ENCODE measurements at regions not wholly inside any gene's neighbourhood (a gene's known extent, or its start where the extent isn't known, plus 50 kb on each side); places are given as distances from the start of the nearest gene placed in this dataset.

DNA sequence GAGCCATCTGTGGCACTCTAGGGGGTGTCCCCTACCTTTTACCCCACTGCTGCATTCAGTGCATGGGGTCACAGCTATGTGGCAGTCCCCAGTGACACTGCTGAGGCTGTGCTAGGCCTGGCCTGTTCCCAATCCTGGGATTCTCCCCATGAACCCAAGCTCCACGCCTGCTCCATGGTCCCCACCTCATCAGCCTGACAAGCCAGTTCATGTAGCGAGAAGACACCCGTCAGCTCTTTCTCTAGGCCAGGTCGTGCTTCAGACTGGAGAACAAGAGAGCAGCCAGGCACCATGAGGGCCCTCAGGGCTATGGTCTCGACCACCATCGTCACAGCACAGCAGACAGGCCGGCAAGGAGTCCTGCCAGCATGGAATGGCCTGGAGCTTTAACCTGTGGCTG is 72.8 kb upstream of the PRR20G start:
- Histone ChIP-seq H3K9me3 (no peaks in the 10 kb centered on the region), H3K9ac (no peak overlapping the region), H3K4me2 (no peak overlapping the region), H3K9me2 (no peaks in the 10 kb centered on the region), H2AFZ (ENCODE audit: low read depth) (no peak overlapping the region), H3K4me3 (ENCODE audit: low read depth in 2 of 2, low read length in 1 of 2) (no peak overlapping the region), H3K27me3 (ENCODE audit: insufficient read depth) (no peaks in the 10 kb centered on the region), H3F3A (replicated peaks; ENCODE audit: insufficient read depth) (no peaks in the 10 kb centered on the region), H3K79me2 (ENCODE audit: insufficient read depth) (no peaks in the 10 kb centered on the region), H4K20me1 (ENCODE audit: insufficient read depth) (no peaks in the 10 kb centered on the region), H3K27ac (ENCODE audit: low read depth in 2 of 2, low read length in 1 of 2) (no peak overlapping the region), H3K36me3 (replicated peaks in 1 of 2; ENCODE audit: control insufficient read depth in 1 of 2, insufficient read depth in 2 of 2, low read length in 1 of 2) (no peaks in the 10 kb centered on the region), H3K4me1 (ENCODE audit: control insufficient read depth in 1 of 2, insufficient read depth in 2 of 2, low read depth in 1 of 2, low read length in 1 of 2) (no peaks in the 10 kb centered on the region; a peak in 1 of 4 replicates)
- ChIA-PET POLR2A (no interaction called here), CTCF (interaction anchor here (1.4 kb wide), 1 partner anchor 50 kb away, joined by 3 read pairs; no protein-coding TSS in a partner anchor)
- no peak for TF ChIP-seq TEAD4 (IDR thresholded peaks at IDR 0.05; ENCODE audit: borderline replicate concordance, insufficient read depth)
- TF ChIP-seq, protein P1, sequence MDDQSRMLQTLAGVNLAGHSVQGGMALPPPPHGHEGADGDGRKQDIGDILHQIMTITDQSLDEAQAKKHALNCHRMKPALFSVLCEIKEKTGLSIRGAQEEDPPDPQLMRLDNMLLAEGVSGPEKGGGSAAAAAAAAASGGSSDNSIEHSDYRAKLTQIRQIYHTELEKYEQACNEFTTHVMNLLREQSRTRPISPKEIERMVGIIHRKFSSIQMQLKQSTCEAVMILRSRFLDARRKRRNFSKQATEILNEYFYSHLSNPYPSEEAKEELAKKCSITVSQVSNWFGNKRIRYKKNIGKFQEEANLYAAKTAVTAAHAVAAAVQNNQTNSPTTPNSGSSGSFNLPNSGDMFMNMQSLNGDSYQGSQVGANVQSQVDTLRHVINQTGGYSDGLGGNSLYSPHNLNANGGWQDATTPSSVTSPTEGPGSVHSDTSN (IDR thresholded peaks at IDR 0.05) = no peak
- TF ChIP-seq YY1 (IDR thresholded peaks at IDR 0.05; ENCODE audit: low read depth) = no peak
- TF ChIP-seq RXRA (IDR thresholded peaks at IDR 0.05; ENCODE audit: borderline replicate concordance, low read depth) = no peak
- no peak for TF ChIP-seq RFX5 (IDR thresholded peaks at IDR 0.05; ENCODE audit: low read length)
- TF ChIP-seq TCF12 (IDR thresholded peaks at IDR 0.05) = no peak
- TF ChIP-seq, protein P2, sequence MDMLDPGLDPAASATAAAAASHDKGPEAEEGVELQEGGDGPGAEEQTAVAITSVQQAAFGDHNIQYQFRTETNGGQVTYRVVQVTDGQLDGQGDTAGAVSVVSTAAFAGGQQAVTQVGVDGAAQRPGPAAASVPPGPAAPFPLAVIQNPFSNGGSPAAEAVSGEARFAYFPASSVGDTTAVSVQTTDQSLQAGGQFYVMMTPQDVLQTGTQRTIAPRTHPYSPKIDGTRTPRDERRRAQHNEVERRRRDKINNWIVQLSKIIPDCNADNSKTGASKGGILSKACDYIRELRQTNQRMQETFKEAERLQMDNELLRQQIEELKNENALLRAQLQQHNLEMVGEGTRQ (IDR thresholded peaks at IDR 0.05; ENCODE audit: borderline replicate concordance, low read depth, low read length) = no peak
- TF ChIP-seq JUND (IDR thresholded peaks at IDR 0.05) = no peak
- TF ChIP-seq IRF3 (IDR thresholded peaks at IDR 0.05; ENCODE audit: low read depth, low read length) = no peak
- TF ChIP-seq POLR2AphosphoS5 (IDR thresholded peaks at IDR 0.05; ENCODE audit: low read depth, low read length) = no peak
- TF ChIP-seq FOSL2 (IDR thresholded peaks at IDR 0.05; ENCODE audit: borderline replicate concordance, low read depth) = no peak
- no peak for TF ChIP-seq GABPA (IDR thresholded peaks at IDR 0.05; ENCODE audit: low read depth)
- no peak for TF ChIP-seq SIN3A (IDR thresholded peaks at IDR 0.05; ENCODE audit: borderline replicate concordance, low read depth, low read length)
- TF ChIP-seq CHD2 (IDR thresholded peaks at IDR 0.05; ENCODE audit: low read length, partially characterized antibody) = no peak
- DNase-seq = no peak
- WGBS (ENCODE audit: low lambda C conversion rate) = 20% methylated on average over 1 of the region's 7 CpGs

DNA sequence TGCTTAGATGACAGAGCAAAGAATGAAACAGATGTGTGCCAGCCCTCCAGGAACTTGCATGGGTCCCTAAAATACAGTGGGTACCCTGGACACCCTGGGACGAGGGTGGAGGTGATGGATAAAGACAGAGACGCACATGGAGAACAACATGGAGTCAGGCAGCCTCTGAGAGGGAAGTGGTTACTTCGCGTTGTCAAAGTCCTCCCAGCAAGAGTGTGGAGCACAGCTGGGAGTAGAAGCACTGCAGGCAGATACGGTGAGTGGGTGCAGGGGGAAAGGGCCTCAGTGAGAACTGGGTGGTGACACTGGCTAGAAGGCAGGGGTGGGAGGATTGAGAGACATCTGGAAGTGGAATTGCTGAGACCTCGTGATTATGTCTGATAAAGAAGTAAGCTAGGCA is 70.8 kb upstream of the PRR20G start:
- DNase-seq = no peak
- ChIA-PET POLR2A (no interaction called here), CTCF (interaction anchor here (0.7 to 1.1 kb wide), 2 partner anchors 11 to 171 kb away, joined by 3 read pairs; no protein-coding TSS in a partner anchor)
- no peaks in the 10 kb centered on the region for H3K27me3 ChIP-seq (ENCODE audit: insufficient read depth)
- no peaks in the 10 kb centered on the region for H3K79me2 ChIP-seq (ENCODE audit: insufficient read depth)
- no peak overlapping the region for H3K9ac ChIP-seq
- H3F3A ChIP-seq (replicated peaks; ENCODE audit: insufficient read depth) = no peaks in the 10 kb centered on the region
- H3K4me3 ChIP-seq (ENCODE audit: low read depth in 2 of 2, low read length in 1 of 2) = no peak overlapping the region
- no peaks in the 10 kb centered on the region for H3K9me2 ChIP-seq
- H3K4me2 ChIP-seq = no peak overlapping the region
- TF ChIP-seq FOXJ3 (CRISPR knock-in tag; IDR thresholded peaks at IDR 0.05) (no peak), EP300 (IDR thresholded peaks at IDR 0.05; ENCODE audit: borderline replicate concordance in 1 of 2, low read depth in 1 of 2, low read length in 1 of 2) (no peak)
- no peak overlapping the region for H3K27ac ChIP-seq (ENCODE audit: low read depth in 2 of 2, low read length in 1 of 2)
- H3K9me3 ChIP-seq = no peaks in the 10 kb centered on the region
- H4K20me1 ChIP-seq (ENCODE audit: insufficient read depth) = no peaks in the 10 kb centered on the region
- WGBS (ENCODE audit: low lambda C conversion rate) = 38% methylated on average over 6 of the region's 6 CpGs
- no peak overlapping the region for H2AFZ ChIP-seq (ENCODE audit: low read depth)
- no peaks in the 10 kb centered on the region for H3K36me3 ChIP-seq (replicated peaks in 1 of 2; ENCODE audit: control insufficient read depth in 1 of 2, insufficient read depth in 2 of 2, low read length in 1 of 2)
- H3K4me1 ChIP-seq (ENCODE audit: control insufficient read depth in 1 of 2, insufficient read depth in 2 of 2, low read depth in 1 of 2, low read length in 1 of 2) = no peaks in the 10 kb centered on the region

All from SK-N-SH (cell line).